HepG2 (cell line): ENCODE measurements at regions not wholly inside any gene's neighbourhood (a gene's known extent, or its start where the extent isn't known, plus 50 kb on each side); places are given as distances from the start of the nearest gene placed in this dataset.

Experiments
- POLR2A ChIP-seq, 2 experiments: IDR thresholded peaks; 2 replicates each; pipeline ENCODE4 v1.6.1; 2011; ENCODE audit warnings: low read depth in 2 of 2, low read length in 2 of 2, mild to moderate bottlenecking in 1 of 2, moderate library complexity in 1 of 2; ENCODE audit not compliant: insufficient read depth in 1 of 2
- POLR2AphosphoS2 ChIP-seq: IDR thresholded peaks from 2 replicates; pipeline ENCODE4 v1.6.1; 2011; ENCODE audit warnings: low read depth, low read length, improper control_type of control experiment
- SRY ChIP-seq: sonication (generic); formaldehyde crosslinking; IDR thresholded peaks from 2 replicates; pipeline ENCODE4 v1.8.0; 2022; ENCODE audit warnings: mild to moderate bottlenecking, missing genetic modification reagents
- THAP11 ChIP-seq: IDR thresholded peaks from 2 replicates; pipeline ENCODE4 v1.6.1; 2016; ENCODE audit warnings: missing biosample characterization, missing genetic modification reagents
- ZBTB20 ChIP-seq: sonication (generic); formaldehyde crosslinking; IDR thresholded peaks from 2 replicates; pipeline ENCODE4 v1.8.1; 2023; ENCODE audit warnings: missing genetic modification reagents, low read depth, mild to moderate bottlenecking, borderline replicate concordance

DNA sequence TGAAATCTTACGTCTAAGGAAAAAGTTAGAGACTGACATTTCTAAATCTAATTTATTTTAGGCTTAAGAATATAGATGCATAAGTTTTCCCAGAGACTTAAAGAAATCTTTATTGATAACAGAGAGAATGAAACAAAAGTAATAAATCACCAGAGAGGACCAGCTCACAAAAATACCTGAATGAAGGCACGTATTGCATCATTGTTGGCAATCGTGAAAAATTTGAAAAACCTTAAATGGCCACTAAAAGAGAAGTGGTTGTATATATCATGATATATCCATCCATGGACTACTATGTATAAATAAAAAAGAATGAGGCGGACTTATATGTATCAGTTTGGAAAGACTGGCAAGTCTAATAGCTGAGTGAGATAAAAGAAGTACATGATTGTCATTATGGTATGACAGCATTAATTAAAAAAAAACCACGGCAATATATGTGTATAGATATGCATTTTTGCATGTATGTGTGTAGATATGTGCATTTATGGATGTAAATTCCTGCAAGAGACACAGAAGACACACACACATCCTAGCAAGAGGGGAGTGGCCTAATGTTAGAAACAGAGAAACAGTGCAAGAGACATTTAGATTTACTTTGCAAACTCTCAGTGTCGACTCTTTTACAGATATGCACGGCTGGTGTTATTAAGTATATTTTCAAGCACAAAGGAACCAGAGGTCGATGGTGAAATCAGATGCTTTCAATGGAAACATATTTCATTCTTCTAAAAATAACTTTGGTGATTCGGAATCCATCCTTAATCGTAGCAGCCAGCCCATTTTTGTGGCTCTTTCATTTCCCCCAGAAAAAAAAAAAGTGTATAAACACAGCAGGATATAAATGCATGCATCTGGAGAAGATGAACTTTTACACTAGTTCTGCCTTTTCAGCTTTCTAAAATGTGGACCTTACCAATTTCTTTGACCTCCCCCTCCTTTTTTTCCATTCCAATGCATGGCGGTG is 156.1 kb upstream of the SALL4 start:
- TF ChIP-seq THAP11 (CRISPR knock-in tag) = no peak
- no peak for TF ChIP-seq POLR2AphosphoS2
- TF ChIP-seq ZBTB20 (CRISPR knock-in tag) = no peak
- TF ChIP-seq POLR2A (IDR thresholded peaks at IDR 0.05; ENCODE audit: insufficient read depth in 1 of 2, low read depth in 2 of 2, low read length in 2 of 2) = no peak
- no peak for TF ChIP-seq SRY (CRISPR knock-in tag)
